Stimulated activated CD8-positive, alpha-beta memory T cell treated with anti-CD3 and anti-CD28 coated beads, Interleukin-15, amount 100 ng/mL, for 24 hours (primary cell): ENCODE measurements at regions not wholly inside any gene's neighbourhood (a gene's known extent, or its start where the extent isn't known, plus 50 kb on each side); places are given as distances from the start of the nearest gene placed in this dataset.

Experiments used
- DNase-seq: peaks from one replicate; pipeline ENCODE4 v3.0.0-alpha.2; 2020; ENCODE audit warnings: low read depth

DNA sequence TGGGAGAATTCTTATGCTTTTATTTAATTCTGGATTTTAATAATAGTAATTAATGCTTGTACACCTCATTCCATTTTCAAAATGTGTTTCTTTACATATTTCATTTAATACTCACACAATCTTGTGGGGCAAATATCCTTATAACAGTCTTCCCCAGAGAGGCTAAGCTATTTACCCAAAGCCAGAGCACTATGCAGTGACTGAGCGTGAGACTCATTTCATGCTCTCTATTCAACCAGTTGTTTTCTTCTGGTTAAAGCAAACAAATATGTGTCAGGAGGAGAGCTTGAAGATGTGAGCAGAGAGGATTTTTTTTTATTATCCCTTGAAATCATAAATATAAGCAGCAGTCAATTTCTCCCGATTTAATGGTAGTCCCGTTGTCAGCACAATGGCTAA, 548.3 kb upstream of the TBL1XR1 start:
- DNase-seq: no peak

DNA sequence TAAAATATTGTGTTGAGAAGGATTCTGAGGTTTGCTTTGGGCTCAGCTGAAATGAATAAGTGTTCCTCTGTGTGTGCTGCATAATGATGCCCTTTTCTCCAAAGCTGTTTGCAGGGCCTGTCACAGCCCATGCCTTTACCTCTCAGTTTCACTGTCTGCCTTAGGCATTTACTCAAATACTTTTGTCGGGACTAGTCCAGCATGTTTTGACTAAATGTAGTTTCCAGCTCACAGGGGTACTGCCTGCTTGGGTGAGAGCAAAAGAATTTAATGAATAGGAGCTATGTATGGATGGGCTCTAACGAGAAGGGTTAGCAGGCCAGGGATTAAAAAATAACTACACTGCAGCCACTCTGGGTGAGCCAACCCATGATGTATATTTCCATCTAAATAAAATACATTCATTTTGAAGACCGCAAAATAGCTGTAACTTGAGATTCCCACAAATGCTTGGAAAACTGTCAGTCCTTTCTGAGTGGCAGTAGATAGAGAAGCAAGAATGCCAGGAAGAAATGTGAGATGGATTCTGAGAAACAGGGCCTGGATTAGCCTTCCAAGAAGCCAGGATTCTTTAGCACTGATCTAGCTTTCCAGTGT, 549.2 kb upstream of the TBL1XR1 start:
- DNase-seq: no peak

DNA sequence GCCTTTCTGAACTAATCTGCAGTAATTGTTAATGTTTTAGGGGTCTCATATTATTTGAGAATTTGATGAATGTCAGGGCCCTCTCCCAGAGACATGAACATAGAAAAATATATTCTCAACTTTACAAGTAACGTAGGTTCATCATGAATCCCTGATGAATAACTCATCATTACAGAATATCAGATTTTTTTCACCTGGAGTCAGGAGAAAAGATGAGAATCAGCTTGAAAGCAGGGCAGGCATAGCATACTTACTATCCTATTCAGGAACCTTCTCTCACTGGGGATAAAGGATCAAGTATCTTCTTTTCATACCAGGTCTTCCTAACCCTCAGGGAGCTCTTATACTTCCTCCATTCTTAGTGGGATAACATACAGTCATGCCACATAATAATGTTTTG, 552.6 kb upstream of the TBL1XR1 start:
- DNase-seq: no peak

DNA sequence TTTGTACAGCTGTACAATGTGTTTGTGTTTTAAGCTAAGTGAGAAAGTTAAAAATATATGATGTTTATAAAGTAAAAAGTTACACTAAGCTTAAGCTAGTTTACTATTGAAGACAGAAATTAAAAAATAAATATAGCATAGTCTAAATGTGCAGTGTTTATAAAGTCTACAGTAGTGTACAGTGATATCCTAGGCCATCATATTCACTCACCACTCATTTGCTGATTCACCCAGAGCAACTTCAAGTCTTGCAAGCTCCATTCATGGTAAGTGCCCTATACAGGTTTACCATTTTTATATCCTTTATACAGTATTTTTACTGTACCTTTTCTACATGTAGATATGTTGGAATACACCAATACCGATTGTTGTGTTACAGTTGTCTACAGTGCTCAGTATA, 553.2 kb upstream of the TBL1XR1 start:
- DNase-seq: no peak

- DNase-seq: no peak
Measured at GRCh38 chr3:177751770-177752169, 554.5 kb upstream of the TBL1XR1 start.

DNA sequence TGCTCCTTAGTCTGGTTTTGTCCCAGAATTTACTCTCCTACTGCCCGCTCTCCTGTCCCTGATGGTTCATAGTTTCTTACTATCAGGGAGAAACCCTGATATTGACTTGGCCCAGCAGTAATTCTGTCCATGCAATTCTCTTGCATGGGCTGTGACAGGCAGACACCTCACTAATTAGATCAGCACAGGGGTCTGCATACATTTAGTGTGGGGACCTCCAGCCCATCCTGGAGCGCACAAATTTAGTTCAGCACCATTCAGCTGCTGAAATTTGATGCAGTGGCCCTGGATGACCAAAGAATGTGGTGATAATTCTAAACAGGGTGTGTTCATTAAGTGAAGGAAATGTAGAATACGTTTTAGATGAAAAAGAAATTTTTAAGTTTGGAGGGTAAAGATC, 555.5 kb upstream of the TBL1XR1 start:
- no peak for DNase-seq

- DNase-seq: no peak
Measured at GRCh38 chr3:177753451-177754155, 556.3 kb upstream of the TBL1XR1 start.

GRCh38 chr3:177754508-177754921, 557.2 kb upstream of the TBL1XR1 start:
- no peak for DNase-seq

- DNase-seq: no peak
Measured at GRCh38 chr3:177758126-177758525, 560.8 kb upstream of the TBL1XR1 start.

DNA sequence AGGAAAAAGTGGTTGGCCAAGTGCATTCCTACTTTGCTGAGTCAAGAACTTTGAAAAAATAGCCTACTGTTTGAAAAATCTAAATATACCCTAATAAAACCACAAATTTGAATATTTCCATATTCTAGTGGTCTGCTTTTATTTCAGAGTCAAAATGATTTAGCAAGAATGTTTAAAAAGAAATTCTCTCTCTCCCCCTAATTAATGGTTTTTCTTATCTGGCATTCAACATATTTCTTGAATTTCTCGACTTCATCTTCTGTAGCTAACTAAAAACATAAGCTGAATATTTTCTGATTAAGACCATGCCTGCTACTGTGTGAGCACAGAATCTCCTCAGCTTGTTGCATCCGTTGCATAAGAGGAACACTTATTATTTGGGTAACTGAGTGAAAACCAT, 563.5 kb upstream of the TBL1XR1 start:
- DNase-seq: no peak

DNA sequence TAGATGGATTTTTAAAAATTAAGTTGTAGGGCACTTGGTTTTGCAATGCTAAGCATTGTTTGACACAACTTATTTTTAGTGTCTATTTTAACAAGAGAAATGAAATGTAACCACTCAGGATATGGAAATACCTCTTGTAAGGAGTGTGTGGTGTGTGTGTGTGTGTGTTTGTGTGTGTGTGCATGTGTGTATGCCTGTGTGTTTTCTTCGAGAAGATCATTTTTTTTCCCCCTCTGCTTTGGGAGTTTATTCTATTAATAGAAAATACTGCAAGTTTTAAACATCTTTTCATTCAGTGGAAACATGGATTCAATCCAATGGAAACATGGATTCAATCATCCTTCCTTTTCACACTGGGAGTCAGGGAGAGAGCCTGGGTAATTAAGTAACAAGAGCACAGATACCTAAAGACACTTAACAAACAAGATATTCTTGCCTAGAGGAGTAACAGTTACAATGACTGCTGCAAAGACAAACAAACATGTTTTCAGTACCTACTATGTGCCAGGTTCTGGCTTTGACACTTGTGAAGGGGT, 567.2 kb upstream of the TBL1XR1 start:
- no peak for DNase-seq

DNA sequence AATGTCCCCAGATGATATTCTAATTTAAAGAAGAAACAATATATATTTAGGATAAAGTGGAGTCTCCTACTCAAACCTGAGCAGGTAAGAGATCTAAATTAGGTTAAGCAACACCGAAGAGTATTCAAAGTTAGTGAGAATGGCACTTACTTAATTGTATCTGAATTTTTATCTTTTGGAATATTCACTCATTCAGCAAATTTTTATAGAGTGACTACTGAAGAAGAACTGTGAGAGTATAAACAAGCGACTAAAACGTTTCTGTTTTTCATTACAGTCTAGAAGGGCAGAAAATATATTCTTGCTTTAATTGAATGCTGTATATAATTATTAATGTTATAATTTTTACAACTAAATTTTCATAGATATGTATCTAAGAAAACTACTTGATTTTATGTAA, 567.7 kb upstream of the TBL1XR1 start:
- no peak for DNase-seq

DNA sequence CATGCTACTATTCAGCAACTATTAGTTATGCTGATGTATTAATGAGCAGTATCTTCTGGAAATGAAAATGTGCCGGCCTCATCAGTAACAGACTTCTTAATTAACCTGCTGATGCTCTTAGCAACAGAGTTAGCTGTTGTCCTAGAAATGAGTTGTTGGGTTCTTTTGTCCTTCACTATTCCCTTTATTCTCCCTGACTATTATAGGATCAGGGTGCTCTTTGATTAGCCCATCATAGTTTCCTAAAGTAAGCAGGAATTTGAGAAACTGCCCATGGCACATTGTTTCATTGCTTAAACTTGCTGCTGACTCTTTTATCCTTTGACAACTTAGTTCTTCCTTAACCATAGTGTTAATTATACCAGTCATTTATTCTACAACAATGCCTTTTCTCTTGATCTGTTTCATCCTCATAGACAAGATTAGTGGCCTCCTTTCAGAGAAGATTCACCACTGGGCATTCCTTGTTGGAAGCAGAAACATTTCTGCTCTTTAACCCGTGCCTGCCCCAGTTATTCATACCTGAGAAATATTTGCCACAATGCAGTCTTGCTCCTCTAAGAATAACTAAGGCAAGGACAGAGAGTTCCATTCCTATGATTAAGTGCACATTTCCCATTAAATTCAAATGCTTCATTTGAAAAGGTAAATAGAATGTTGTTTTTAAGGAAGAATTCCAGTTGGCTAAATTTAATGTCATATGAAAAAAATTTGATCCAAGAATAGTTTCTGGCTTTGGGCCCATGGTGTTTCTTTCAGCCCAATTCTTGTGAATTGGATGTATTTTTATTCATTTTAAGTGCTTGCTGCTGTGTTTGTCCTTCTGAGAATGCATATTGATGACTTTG, 573.3 kb upstream of the TBL1XR1 start:
- DNase-seq: no peak

- no peak for DNase-seq
Measured at GRCh38 chr3:177771780-177772179, 574.5 kb upstream of the TBL1XR1 start.

DNA sequence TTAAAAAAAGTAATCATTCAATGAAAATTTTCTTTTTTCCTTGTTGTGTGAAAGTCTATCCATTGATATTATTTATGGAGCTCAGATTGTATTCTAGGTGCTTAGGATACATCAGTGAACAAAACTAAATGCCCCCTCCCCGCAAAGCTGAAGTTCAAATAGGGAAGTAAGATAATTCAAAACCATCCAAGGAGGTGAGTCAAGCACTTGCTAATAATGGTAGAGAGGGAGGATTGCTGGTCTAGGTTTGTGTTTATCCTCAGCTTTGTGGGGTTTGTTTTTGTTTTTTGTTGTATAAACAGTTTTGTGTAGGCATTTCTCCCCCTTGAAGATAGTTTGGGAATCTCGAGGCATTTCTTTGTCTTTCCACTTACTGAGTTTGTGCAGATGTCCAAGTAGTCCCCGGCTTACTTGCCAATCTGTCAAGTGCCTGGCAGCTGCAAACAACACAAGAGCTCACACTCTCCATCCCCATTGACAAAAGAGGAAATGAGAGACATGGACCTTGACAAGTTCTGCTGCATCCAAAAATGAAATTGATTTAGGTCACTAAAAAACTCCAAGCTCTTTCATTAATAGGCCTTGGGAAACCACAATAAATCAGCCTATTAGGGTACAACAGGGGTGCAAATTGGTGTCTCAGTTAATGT, 575.8 kb upstream of the TBL1XR1 start:
- no peak for DNase-seq

- DNase-seq: no peak
Measured at GRCh38 chr3:177773717-177774116, 576.4 kb upstream of the TBL1XR1 start.

GRCh38 chr3:177776661-177777101, 579.4 kb upstream of the TBL1XR1 start:
- no peak for DNase-seq

GRCh38 chr3:177777699-177778098, 580.4 kb upstream of the TBL1XR1 start:
- no peak for DNase-seq

GRCh38 chr3:177778633-177779032, 581.4 kb upstream of the TBL1XR1 start:
- DNase-seq: no peak

- DNase-seq: no peak
Measured at GRCh38 chr3:177781686-177782161, 584.4 kb upstream of the TBL1XR1 start.

DNA sequence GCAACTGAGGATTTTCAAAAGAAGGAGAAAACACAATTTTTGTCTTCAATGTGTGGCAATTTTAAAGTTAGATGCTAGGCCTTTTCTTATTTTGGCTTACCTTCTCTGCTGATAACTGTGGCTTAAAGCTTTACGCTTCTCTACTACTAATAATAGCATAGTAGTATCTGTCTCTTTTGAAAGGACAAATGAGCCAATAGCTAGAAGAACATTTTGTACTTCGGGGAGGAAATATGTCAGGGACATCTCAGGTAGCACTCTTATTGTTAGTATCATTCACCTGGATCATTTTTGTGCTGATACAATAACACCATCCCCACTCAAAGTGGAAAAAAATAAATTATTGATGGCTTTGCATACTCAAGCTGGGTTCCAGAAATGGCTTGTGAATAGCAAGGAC, 586.1 kb upstream of the TBL1XR1 start:
- no peak for DNase-seq

GRCh38 chr3:177783767-177784166, 586.5 kb upstream of the TBL1XR1 start:
- DNase-seq: no peak
